HTR-8/SVneo (cell line): ENCODE measurements at regions not wholly inside any gene's neighbourhood (a gene's known extent, or its start where the extent isn't known, plus 50 kb on each side); places are given as distances from the start of the nearest gene placed in this dataset.

Source experiments
- DNase-seq: peaks from one replicate; pipeline ENCODE4 v3.0.0; 2011; ENCODE audit warnings: low spot score, mixed read lengths; ENCODE audit not compliant: insufficient read length
- FAIRE-seq: peaks from 2 replicates; lab custom pipeline; 2011; peaks lifted over from hg19 to GRCh38; lab: Jason Lieb, UNC

- FAIRE-seq = no peak
These were observed 49.9 kb upstream of the ATP2B2 start for GRCh38 chr3:10555263-10555662.

GRCh38 chr3:10556312-10556711, 50.9 kb upstream of the ATP2B2 start:
- FAIRE-seq = no peak

More at GRCh38 chr3:10555263-10555662, 49.9 kb upstream of the ATP2B2 start:
- no peak for DNase-seq

GRCh38 chr3:10557250-10557649, 51.9 kb upstream of the ATP2B2 start:
- FAIRE-seq (no peak), DNase-seq (no peak)

More at GRCh38 chr3:10556312-10556711, 50.9 kb upstream of the ATP2B2 start:
- DNase-seq = no peak

GRCh38 chr3:10557781-10558373, 52.5 kb upstream of the ATP2B2 start:
- DNase-seq (peak; percentile 55), FAIRE-seq (peak; percentile 79)

GRCh38 chr3:10558736-10559135, 53.4 kb upstream of the ATP2B2 start:
- FAIRE-seq = no peak

GRCh38 chr3:10560060-10560861, 54.9 kb upstream of the ATP2B2 start:
- no peak for DNase-seq
- no peak for FAIRE-seq

More at GRCh38 chr3:10558736-10559135, 53.4 kb upstream of the ATP2B2 start:
- no peak for DNase-seq

- DNase-seq (no peak), FAIRE-seq (peak; percentile 9)
These were observed 56.0 kb upstream of the ATP2B2 start for GRCh38 chr3:10561162-10561945.

GRCh38 chr3:10561946-10562560, 56.7 kb upstream of the ATP2B2 start:
- DNase-seq (no peak), FAIRE-seq (no peak)

GRCh38 chr3:10563396-10563795, 58.0 kb upstream of the ATP2B2 start:
- DNase-seq (no peak), FAIRE-seq (no peak)

GRCh38 chr3:10565814-10566213, 60.4 kb upstream of the ATP2B2 start:
- no peak for FAIRE-seq
- DNase-seq = no peak

- no peak for DNase-seq
- FAIRE-seq = no peak
These were observed 61.1 kb upstream of the ATP2B2 start for GRCh38 chr3:10566451-10566850.

GRCh38 chr3:10568549-10568948, 63.2 kb upstream of the ATP2B2 start:
- FAIRE-seq = no peak

GRCh38 chr3:10570196-10570946, 65.0 kb upstream of the ATP2B2 start:
- DNase-seq = no peak
- no peak for FAIRE-seq

More at GRCh38 chr3:10568549-10568948, 63.2 kb upstream of the ATP2B2 start:
- no peak for DNase-seq

- no peak for FAIRE-seq
These were observed 68.8 kb upstream of the ATP2B2 start for GRCh38 chr3:10574101-10574620.

GRCh38 chr3:10575601-10576160, 70.3 kb upstream of the ATP2B2 start:
- FAIRE-seq (no peak), DNase-seq (no peak)

More at GRCh38 chr3:10574101-10574620, 68.8 kb upstream of the ATP2B2 start:
- no peak for DNase-seq

- DNase-seq (no peak), FAIRE-seq (no peak)
These were observed 72.1 kb upstream of the ATP2B2 start for GRCh38 chr3:10577486-10577885.

- DNase-seq (no peak), FAIRE-seq (no peak)
These were observed 75.0 kb upstream of the ATP2B2 start for GRCh38 chr3:10580426-10580825.

- DNase-seq = no peak
- FAIRE-seq = no peak
These were observed 75.9 kb upstream of the ATP2B2 start for GRCh38 chr3:10581251-10581650.

- DNase-seq (no peak), FAIRE-seq (no peak)
These were observed 76.3 kb upstream of the ATP2B2 start for GRCh38 chr3:10581716-10582115.
